ENCODE measurements at regions not wholly inside any gene's neighbourhood (a gene's known extent, or its start where the extent isn't known, plus 50 kb on each side); places are given as distances from the start of the nearest gene placed in this dataset.

- TF ChIP-seq POLR2A (IDR thresholded peaks at IDR 0.05) (no peak), CTCF (IDR thresholded peaks at IDR 0.05) (no peak), POLR2AphosphoS5 (IDR thresholded peaks at IDR 0.05) (no peak)
These were observed 473.0 kb upstream of the SLC10A2 start for GRCh38 chr13:103539265-103539664.

Data from gastroesophageal sphincter (tissue), 3 donors.